Stimulated activated CD4-positive, alpha-beta T cell treated with anti-CD3 and anti-CD28 coated beads, Interleukin-12 subunit alpha, Interleukin-12 subunit beta, amount 100 ng/mL, for 48 hours (primary cell): ENCODE measurements at regions not wholly inside any gene's neighbourhood (a gene's known extent, or its start where the extent isn't known, plus 50 kb on each side); places are given as distances from the start of the nearest gene placed in this dataset.
"Not testable (repeated sequence)": the region's sequence is repeated elsewhere in the genome, so short reads cannot be mapped to it uniquely, and the experiment has no call there.

Experiments used
- DNase-seq, 3 donors: peaks; one replicate each; pipeline ENCODE4 v3.0.0-alpha.2; 2020; ENCODE audit warnings: low read depth in 2 of 3, low spot score in 1 of 3

DNA sequence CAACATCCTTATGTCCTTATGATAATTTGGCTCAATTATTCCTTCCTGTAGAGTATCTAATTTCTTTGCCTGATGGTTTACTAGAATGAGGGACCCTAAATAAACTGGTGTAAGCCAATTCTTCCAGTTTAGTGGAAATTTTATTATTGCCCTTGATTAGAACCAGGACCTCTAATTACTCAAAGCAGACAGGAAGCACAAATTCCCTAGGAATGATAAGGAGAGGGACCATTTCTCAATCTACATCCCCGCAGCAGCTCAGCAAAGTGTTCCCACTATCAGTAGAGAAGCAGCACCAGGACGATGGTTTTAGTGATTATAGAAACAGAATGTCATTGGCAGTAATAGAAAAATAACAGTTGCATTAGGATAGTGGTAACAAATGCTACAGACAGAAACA, 97.1 kb downstream of the PLPPR4 start:
- DNase-seq, result no peak

DNA sequence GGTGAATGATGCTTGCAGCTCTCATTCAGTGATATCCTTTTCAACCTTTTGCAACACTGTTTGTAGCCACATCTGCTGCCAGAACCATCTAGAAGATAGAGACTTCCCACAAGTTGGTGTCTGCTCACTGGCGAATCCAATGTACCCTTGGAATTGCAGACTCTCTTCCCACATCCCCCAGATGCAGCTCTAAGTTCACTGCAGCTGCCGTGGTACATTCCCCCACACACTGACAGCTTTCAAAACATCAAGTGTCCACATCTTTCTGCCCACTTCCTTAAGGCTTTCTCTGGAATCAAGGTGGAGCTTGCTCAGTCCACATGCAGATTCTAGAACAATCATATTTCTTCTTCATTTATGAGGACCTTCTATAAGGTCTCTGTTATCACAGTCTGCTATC, 99.2 kb downstream of the PLPPR4 start:
- DNase-seq, result no peak

- DNase-seq, result no peak
Measured at GRCh38 chr1:99365141-99365540, 100.8 kb downstream of the PLPPR4 start.

DNA sequence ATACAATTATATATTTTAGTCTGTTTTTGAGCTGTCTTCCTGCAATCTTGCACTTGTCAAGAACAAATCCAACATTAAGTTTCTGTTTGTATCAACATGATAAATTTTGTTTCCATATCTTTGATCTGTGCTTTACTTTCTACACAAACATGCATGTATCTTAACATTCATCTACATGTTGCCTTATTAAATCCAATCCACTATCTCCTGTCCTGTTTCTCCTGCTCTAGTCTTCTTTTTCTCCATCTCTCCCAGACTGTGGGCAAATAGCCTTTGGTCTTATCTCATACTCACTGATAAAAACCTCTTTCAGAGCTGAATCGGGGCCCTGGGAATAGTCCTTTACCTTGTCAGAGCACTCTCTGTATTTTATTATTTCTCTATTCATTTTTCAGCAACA, 101.3 kb downstream of the PLPPR4 start:
- no peak for DNase-seq

DNA sequence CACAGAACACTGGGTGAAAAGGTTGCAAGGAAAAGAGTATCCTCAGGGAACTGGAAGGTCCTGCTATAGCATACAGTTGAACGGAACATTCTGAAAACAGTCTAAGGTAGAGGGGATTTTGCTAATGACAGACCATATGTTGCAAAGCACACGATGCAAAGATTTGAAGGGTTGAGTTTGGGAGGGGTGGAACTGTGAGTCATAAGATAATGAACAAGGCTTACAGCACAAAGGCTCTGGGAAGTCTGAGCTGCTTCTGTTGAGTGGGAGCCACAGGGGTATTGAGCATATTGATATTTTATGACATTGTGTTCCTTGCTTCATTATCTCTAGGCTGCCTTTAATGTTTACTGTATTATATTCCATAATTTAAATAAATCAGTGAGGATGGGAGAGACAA, 104.9 kb downstream of the PLPPR4 start:
- no peak for DNase-seq

- DNase-seq, result no peak
Measured at GRCh38 chr1:99370476-99370875, 106.2 kb downstream of the PLPPR4 start.

- no peak for DNase-seq
Measured at GRCh38 chr1:99371413-99371812, 107.1 kb downstream of the PLPPR4 start.

GRCh38 chr1:99374109-99374508, 109.8 kb downstream of the PLPPR4 start:
- no peak for DNase-seq

DNA sequence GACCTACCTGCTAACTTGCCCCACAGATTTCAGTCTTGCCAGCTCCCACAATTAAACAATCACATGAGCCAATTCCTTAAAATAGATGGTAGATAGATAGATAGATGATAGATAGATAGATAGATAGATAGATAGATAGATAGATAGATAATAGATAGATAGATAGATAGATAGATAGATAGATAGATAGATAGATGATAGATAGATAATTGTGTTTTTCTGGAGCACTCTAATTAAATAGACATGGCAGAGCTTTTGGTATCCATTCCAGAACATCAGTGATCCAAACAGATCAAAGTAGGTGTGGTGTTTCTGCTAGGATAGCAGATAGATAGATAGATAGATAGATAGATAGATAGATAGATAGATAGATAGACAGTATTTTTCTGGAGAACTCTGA, 110.4 kb downstream of the PLPPR4 start:
- not testable (repeated sequence) for DNase-seq

GRCh38 chr1:99384021-99384420, 119.7 kb downstream of the PLPPR4 start:
- DNase-seq, result no peak

DNA sequence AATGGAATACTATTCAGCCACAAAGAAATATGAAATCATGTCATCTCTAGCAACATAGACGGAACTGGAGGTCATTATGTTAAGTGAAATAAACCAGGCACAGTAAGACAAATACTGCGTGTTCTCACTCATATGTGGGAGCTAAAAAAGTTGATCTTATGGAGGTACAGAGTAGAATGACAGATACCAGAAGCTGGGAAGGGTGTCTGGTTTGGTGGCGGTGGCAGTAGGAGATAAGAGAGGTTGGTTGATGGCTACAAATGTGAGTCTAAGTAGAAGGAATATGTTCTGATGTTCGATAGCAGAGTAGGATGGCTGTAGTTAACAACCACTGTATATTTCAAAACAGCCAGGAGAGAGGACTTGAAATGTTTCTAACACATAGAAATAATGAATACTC, 121.6 kb downstream of the PLPPR4 start:
- DNase-seq, result no peak

GRCh38 chr1:99396389-99396788, 132.1 kb downstream of the PLPPR4 start:
- DNase-seq, result no peak

- DNase-seq, result no peak
Measured at GRCh38 chr1:99397029-99397428, 132.7 kb downstream of the PLPPR4 start.

- DNase-seq, result no peak
Measured at GRCh38 chr1:99397863-99398262, 133.6 kb downstream of the PLPPR4 start.

DNA sequence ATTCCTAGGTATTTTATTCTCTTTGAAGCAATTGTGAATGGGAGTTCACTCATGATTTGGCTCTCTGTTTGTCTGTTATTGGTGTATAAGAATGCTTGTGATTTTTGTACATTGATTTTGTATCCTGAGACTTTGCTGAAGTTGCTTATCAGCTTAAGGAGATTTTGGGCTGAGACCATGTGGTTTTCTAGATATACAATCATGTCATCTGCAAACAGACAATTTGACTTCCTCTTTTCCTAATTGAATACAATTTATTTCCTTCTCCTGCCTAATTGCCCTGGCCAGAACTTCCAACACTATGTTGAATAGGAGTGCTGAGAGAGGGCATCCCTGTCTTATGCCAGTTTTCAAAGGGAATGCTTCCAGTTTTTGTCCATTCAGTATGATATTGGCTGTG, 137.3 kb downstream of the PLPPR4 start:
- not testable (repeated sequence) for DNase-seq

DNA sequence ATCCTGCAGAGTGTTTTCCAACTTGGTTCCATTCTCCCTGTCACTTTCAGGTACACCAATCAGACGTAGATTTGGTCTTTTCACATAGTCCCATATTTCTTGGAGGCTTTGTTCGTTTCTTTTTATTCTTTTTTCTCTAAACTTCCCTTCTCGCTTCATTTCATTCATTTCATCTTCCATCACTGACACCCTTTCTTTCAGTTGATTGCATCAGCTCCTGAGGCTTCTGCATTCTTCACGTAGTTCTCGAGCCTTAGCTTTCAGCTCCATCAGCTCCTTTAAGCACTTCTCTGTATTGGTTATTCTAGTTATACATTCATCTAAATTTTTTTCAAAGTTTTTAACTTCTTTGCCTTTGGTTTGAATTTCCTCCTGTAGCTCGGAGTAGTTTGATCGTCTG, 140.1 kb downstream of the PLPPR4 start:
- not testable (repeated sequence) for DNase-seq

GRCh38 chr1:99405325-99405724, 141.0 kb downstream of the PLPPR4 start:
- not testable (repeated sequence) for DNase-seq

DNA sequence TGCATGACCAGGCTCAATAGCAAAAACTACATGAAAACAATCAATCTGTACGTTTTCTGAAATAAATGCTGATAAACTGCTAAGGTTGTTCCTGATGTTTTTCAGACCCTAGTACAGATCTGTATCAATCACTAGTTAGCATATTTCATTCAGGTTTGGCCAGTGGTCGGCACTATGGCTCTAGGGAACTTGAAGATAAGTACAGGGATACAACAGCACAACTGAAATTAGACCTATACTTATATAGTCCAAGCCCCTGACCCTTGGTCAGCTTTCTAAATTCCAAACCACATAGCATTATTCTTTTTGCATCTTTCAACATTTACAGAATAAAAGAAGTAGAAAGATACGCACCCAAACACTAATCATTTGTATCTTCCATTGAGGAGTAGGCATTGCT, 142.7 kb downstream of the PLPPR4 start:
- no peak for DNase-seq

- no peak for DNase-seq
Measured at GRCh38 chr1:99424087-99424486, 159.8 kb downstream of the PLPPR4 start.

- no peak for DNase-seq
Measured at GRCh38 chr1:99429754-99430153, 165.5 kb downstream of the PLPPR4 start.

GRCh38 chr1:99438656-99439230, 174.5 kb downstream of the PLPPR4 start:
- DNase-seq, result no peak

DNA sequence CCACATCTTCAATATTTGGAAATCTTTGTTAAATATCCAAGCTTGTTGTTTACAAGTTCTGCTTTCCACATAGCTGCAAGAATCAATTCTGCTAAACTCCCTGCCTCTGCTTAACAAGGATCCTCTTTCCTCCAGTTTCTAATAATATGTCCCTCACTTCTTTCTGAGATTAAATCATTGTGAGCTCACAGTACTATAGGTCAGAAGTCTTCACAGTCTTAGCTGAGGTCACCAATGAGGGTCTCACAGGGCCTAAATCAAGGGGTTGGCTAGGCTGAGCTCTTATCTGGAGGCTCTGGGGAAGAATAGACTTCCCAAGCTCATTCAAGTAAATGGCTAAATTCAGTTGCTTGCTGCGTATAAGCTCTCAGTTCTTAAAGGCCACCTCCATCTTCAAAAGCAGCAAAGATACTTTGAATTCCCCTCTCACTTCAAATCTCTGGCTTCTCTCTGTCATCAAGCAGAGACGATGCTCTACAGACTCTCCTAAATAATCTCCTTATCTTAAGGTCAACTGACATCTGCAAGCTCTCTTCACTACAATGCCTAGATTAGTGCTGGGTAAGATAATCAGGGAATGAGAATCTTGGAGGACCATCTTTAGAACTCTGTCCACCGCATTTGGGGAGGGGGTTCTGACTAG, 175.3 kb downstream of the PLPPR4 start:
- no peak for DNase-seq
